Osteoblast (primary cell): ENCODE measurements at regions not wholly inside any gene's neighbourhood (a gene's known extent, or its start where the extent isn't known, plus 50 kb on each side); places are given as distances from the start of the nearest gene placed in this dataset.

Experiments
- DNase-seq: peaks from one replicate; pipeline ENCODE4 v3.0.0; 2011; ENCODE audit warnings: low spot score, mixed read lengths; ENCODE audit not compliant: insufficient read length; ENCODE audit errors: missing footprints
- H2AFZ ChIP-seq: 2 replicates; pipeline ENCODE4 v1.6.0; 2011; ENCODE audit warnings: mild to moderate bottlenecking, low read length
- H3K27ac ChIP-seq: 2 replicates; pipeline ENCODE4 v1.5.1; 2011; ENCODE audit warnings: mild to moderate bottlenecking, low read depth, low read length, moderate library complexity
- H3K27me3 ChIP-seq: 2 replicates; pipeline ENCODE4 v1.6.0; 2012; ENCODE audit warnings: mild to moderate bottlenecking, control low read depth, inconsistent platforms, low read length, moderate library complexity; ENCODE audit not compliant: insufficient read depth
- H3K36me3 ChIP-seq: 2 replicates; pipeline ENCODE4 v1.5.1; 2011; ENCODE audit warnings: mild to moderate bottlenecking, low read length, control low read depth, moderate library complexity; ENCODE audit not compliant: insufficient read depth
- H3K4me1 ChIP-seq: 2 replicates; pipeline ENCODE4 v1.5.1; 2011; ENCODE audit warnings: mild to moderate bottlenecking, low read length, control low read depth, moderate library complexity; ENCODE audit not compliant: insufficient read depth
- H3K4me2 ChIP-seq: 2 replicates; pipeline ENCODE4 v1.6.0; 2011; ENCODE audit warnings: mild to moderate bottlenecking, low read length; ENCODE audit not compliant: insufficient read depth
- H3K4me3 ChIP-seq: fragments of 200-600 bp; sonication (generic); 3 replicates; pipeline ENCODE4 v1.5.1; 2012; ENCODE audit warnings: mild to moderate bottlenecking, low read length, inconsistent platforms; ENCODE audit not compliant: insufficient read depth
- H3K79me2 ChIP-seq: 2 replicates; pipeline ENCODE4 v1.6.0; 2012; ENCODE audit warnings: mild to moderate bottlenecking, low read length, control low read depth, inconsistent platforms; ENCODE audit not compliant: insufficient read depth
- H3K9me3 ChIP-seq: 2 replicates; pipeline ENCODE4 v1.5.1; 2011; ENCODE audit warnings: low read depth, low read length, control low read depth
- H4K20me1 ChIP-seq: 2 replicates; pipeline ENCODE4 v1.6.0; 2012; ENCODE audit warnings: mild to moderate bottlenecking, low read length, control low read depth; ENCODE audit not compliant: insufficient read depth
- CTCF ChIP-seq: IDR thresholded peaks from 2 replicates; pipeline ENCODE4 v1.5.1; 2011; ENCODE audit warnings: mild to moderate bottlenecking, low read depth, low read length, moderate library complexity; ENCODE audit errors: extremely low read depth

GRCh38 chr16:65219786-65220185, 97.9 kb upstream of the CDH11 start:
- Histone ChIP-seq H3K36me3 (no peaks in the 10 kb centered on the region), H3K4me1 (no peaks in the 10 kb centered on the region), H3K4me2 (no peak overlapping the region), H3K79me2 (no peaks in the 10 kb centered on the region), H2AFZ (no peak overlapping the region), H3K27ac (no peak overlapping the region), H3K27me3 (no peaks in the 10 kb centered on the region), H3K9me3 (no peaks in the 10 kb centered on the region), H3K4me3 (no peak overlapping the region), H4K20me1 (no peaks in the 10 kb centered on the region)
- no peak for DNase-seq
- TF ChIP-seq CTCF: no peak

DNA sequence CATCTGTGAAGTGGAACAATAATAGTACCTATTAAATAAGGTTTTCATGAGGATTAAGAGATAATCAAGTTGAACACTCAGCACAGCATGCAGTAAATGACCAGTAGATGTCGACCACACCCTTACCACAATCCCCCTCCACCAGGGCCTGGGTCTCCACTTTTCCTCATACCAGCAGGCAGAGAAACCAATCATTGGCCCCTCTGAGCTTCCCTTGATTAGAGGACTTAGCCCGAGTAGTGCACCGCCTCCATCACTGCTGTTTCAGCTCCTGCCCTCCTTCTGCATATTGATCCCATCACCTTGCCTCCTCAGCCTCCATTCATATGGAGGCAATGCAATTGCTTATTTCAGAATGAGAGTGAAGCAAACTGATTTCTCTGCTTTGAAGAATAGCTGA, 96.5 kb upstream of the CDH11 start:
- no peaks in the 10 kb centered on the region for H4K20me1 ChIP-seq
- no peaks in the 10 kb centered on the region for H3K36me3 ChIP-seq
- no peak for DNase-seq
- TF ChIP-seq CTCF: no peak
- no peaks in the 10 kb centered on the region for H3K4me1 ChIP-seq
- no peaks in the 10 kb centered on the region for H3K79me2 ChIP-seq
- H3K27ac ChIP-seq: no peak overlapping the region
- no peak overlapping the region for H3K4me2 ChIP-seq
- H3K4me3 ChIP-seq: no peak overlapping the region
- H3K27me3 ChIP-seq: no peaks in the 10 kb centered on the region
- no peak overlapping the region for H2AFZ ChIP-seq
- no peaks in the 10 kb centered on the region for H3K9me3 ChIP-seq

GRCh38 chr16:65213866-65214595, 92.2 kb upstream of the CDH11 start:
- H3K4me2 ChIP-seq: no peak overlapping the region
- DNase-seq: no peak

DNA sequence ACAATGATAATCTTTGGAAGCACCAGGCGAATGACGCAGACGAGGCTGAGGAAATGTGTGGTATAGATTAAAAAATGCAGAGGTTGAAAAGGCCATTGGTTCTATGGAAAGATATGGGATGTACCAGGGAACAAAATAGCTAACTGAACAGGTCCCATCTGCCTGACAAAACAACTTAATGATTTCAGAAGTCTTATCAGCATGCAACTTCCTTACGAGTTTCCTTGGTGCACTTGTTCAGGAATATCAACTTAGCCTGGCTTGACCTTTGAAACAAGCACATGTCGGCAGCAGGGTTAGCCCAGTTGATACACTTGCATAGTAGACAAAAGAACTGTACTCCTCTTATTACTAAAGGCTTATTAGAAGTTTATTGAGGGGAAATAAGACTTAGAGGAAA, 90.9 kb upstream of the CDH11 start:
- no peaks in the 10 kb centered on the region for H3K36me3 ChIP-seq
- no peaks in the 10 kb centered on the region for H4K20me1 ChIP-seq
- H3K4me3 ChIP-seq: no peak overlapping the region
- no peaks in the 10 kb centered on the region for H3K27me3 ChIP-seq
- no peak overlapping the region for H2AFZ ChIP-seq
- no peaks in the 10 kb centered on the region for H3K79me2 ChIP-seq
- no peaks in the 10 kb centered on the region for H3K4me1 ChIP-seq
- TF ChIP-seq CTCF: no peak
- no peaks in the 10 kb centered on the region for H3K9me3 ChIP-seq
- H3K4me2 ChIP-seq: no peak overlapping the region
- DNase-seq: no peak
- no peak overlapping the region for H3K27ac ChIP-seq

More at GRCh38 chr16:65213866-65214595, 92.2 kb upstream of the CDH11 start:
- Histone ChIP-seq H3K27ac (no peak overlapping the region), H3K4me1 (no peaks in the 10 kb centered on the region), H2AFZ (no peak overlapping the region), H3K36me3 (no peaks in the 10 kb centered on the region), H3K27me3 (no peaks in the 10 kb centered on the region), H3K79me2 (no peaks in the 10 kb centered on the region), H3K4me3 (no peak overlapping the region), H4K20me1 (no peaks in the 10 kb centered on the region), H3K9me3 (no peaks in the 10 kb centered on the region)
- no peak for TF ChIP-seq CTCF
